AG09309 (cell line): ENCODE measurements at regions not wholly inside any gene's neighbourhood (a gene's known extent, or its start where the extent isn't known, plus 50 kb on each side); places are given as distances from the start of the nearest gene placed in this dataset.

Experiments used
- DNase-seq: peaks from one replicate; pipeline ENCODE4 v3.0.0-alpha.2; 2010; ENCODE audit warnings: low read depth
- H3K4me3 ChIP-seq: 2 replicates; pipeline ENCODE4 v1.5.1; 2011; ENCODE audit warnings: mild to moderate bottlenecking, low read depth, low read length, moderate library complexity; ENCODE audit not compliant: control insufficient read depth
- CTCF ChIP-seq: IDR thresholded peaks from 2 replicates; pipeline ENCODE4 v1.5.1; 2011; ENCODE audit warnings: mild to moderate bottlenecking, low read depth, low read length, inconsistent platforms; ENCODE audit not compliant: insufficient read depth, control insufficient read depth; ENCODE audit errors: missing control alignments

- no peak for DNase-seq
- no peak overlapping the region for H3K4me3 ChIP-seq
- TF ChIP-seq CTCF: no peak
Observed at GRCh38 chr2:120831891-120832290, 96.2 kb downstream of the GLI2 start.

GRCh38 chr2:120832296-120833070 lies 96.8 kb downstream of the GLI2 start:
- no peak for TF ChIP-seq CTCF
- DNase-seq: no peak
- H3K4me3 ChIP-seq: no peak overlapping the region

GRCh38 chr2:120833127-120833675 lies 97.5 kb downstream of the GLI2 start:
- no peak for DNase-seq
- no peak overlapping the region for H3K4me3 ChIP-seq
- TF ChIP-seq CTCF: no peak

- no peak for DNase-seq
- TF ChIP-seq CTCF: no peak
Observed at GRCh38 chr2:120834206-120834605, 98.5 kb downstream of the GLI2 start.

GRCh38 chr2:120836281-120836680 lies 100.6 kb downstream of the GLI2 start:
- H3K4me3 ChIP-seq: no peak overlapping the region
- no peak for TF ChIP-seq CTCF
- DNase-seq: no peak

More at GRCh38 chr2:120834206-120834605, 98.5 kb downstream of the GLI2 start:
- no peak overlapping the region for H3K4me3 ChIP-seq

- no peak overlapping the region for H3K4me3 ChIP-seq
- no peak for DNase-seq
- no peak for TF ChIP-seq CTCF
Observed at GRCh38 chr2:120840795-120841487, 105.3 kb downstream of the GLI2 start.
